ENCODE measurements at regions not wholly inside any gene's neighbourhood (a gene's known extent, or its start where the extent isn't known, plus 50 kb on each side); places are given as distances from the start of the nearest gene placed in this dataset.

DNA sequence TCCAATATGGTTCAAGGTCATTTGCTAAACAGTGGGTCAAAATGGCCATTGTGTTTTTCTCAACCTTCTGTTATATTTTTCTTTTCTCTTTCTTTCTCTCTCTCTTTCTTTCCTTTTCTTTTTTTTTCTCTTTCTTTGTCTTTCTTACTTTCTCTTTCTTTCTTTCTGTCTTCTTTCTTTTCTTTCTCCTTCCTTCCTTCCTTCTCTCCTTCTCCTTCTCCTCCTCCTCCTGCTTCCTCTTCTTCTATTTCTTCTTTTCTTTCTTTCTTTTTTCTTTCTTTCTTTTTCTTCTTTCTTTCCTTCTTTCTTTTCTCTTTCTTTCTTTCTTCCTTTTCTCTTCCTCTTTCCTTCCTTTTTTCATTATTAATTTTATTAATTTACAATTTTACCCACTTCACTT, 619.5 kb downstream of the IRX1 start:
- no peak for DNase-seq (ENCODE audit: low read depth in 2 of 2, low spot score in 1 of 2)

DNA sequence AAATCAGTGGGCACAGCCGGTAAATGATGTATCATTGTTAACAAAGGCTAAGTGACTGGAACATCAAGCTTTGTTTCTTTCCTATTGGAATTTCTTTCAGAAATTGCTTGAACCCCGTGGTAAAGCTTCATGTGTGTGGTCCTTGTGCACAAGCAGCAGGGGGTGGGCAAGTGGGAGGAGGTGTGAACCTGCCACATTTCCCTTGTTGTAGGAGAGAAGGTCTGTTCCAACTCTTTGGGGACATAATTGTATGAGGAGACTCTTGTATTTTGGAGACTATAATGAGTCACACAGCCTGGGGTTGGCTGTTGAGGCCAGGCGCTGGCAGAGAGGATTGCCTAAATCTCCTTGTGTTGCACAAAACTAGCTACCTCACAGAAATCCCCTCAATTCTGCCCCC, 620.5 kb downstream of the IRX1 start:
- no peak for DNase-seq (ENCODE audit: low read depth in 2 of 2, low spot score in 1 of 2)

DNA sequence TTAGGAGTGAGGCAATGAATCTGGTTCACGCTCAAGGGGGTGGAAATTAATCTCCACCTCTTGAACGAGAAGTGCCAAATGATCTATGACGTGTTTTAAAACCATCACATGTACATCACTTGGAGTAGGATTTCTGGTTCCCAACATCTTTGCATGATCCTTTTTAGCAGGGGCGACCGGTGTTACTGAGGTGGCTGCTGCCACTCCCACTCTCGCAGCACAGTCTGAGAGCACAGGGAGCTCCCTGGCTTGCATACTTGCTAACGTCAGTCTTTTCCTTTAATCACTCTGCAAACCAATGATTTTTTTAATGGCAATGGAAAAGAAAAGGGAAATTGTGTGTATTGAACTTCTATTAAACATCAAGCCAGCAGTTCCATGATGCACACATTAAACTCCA, 624.4 kb downstream of the IRX1 start:
- DNase-seq (ENCODE audit: low read depth in 2 of 2, low spot score in 1 of 2) = no peak

DNA sequence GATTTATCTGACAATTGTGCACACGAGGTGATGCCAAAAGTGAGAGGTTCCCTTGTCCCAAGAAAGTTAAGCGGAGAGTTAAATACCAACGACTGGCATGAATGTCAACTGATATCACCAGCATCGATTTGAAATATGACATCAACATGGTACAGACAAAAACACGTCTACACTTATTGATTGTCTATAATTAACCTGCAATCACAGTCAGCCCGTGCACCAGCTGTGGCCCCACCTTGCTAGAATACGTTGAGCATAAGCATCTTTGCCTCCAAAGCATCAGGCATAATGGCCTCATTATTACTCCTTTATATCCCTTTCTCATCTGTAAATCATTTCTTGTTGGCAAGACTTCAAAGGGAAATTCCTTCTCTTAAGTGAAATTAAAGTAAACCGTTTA, 625.4 kb downstream of the IRX1 start:
- no peak for DNase-seq (ENCODE audit: low read depth in 2 of 2, low spot score in 1 of 2)

DNA sequence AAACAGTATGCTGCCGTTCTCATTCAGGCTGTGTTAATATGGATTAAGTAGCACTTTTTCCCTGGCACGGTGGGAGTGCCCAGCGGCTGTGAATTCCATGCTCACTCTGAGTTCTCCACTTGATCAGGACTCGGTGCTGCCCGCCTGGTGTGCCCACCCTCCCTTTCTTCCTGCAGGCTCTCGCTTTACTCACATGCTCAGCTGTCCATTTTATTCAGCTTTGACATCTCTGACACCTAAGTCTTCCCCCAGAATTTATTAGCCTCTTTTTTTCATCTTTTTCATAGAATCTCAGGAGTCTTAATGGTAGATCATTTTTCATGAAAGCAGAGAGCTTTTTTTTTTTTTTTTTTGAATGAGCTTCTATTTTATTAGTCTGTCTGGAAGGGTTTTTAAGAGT, 626.5 kb downstream of the IRX1 start:
- no peak for DNase-seq (ENCODE audit: low read depth in 2 of 2, low spot score in 1 of 2)

DNA sequence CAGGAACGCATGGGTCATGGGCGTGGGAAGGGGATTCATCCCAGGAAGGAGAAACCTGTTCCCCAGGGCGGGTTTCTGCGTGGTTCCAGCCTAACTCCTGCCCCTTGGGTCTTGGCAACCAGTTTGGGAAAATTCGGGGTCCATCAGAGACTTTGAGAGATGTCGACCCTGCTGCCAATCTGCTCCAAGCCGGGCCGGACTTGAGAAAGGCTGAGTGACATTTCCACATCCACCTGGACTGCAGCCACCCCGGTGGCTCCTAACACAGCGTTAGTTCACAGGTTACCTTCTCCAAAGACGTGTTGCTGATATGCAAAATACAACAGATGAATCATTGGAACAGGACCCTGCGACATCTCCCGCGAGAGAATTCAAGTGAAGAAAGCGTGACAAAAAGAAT, 627.2 kb downstream of the IRX1 start:
- DNase-seq (ENCODE audit: low read depth in 2 of 2, low spot score in 1 of 2) = no peak

DNA sequence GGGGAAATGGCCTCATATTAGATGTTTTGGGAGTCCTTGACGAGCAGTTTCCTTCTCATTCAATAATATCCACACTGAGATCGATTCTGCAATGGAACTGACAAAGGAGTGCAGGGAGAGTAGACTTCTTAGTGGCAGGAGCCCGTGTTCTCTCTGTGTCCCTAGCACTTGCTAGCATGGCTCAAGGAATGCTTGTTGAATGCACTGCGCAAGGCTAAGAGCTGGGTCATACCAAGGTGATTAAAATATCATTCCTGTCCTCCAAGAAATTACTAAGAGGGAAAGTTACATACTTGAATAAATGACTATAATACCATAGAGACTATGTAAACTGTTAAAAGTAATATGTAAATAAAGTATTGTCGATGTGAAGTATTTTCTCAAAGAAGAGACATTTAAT, 630.1 kb downstream of the IRX1 start:
- DNase-seq (ENCODE audit: low read depth in 2 of 2, low spot score in 1 of 2) = no peak

DNA sequence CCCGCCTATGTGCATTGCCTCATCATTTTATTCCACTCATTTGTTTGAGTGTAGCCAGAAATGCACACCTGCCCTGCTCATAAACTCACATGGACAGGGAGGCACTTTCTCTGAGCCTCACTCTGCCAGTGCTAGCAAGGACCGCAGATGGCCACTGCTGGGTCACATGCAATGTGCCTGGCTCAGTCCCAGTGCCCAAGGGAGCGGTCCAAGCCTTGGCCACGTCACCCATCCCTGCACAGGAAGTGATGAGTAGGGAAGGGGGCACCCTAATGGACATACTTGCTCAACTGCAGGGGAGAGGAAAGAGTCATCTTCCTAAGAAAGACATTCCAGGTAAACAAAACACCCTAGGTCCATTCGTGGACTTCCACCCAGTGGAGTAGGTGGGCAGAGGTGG, 630.9 kb downstream of the IRX1 start:
- DNase-seq (ENCODE audit: low read depth in 2 of 2, low spot score in 1 of 2) = no peak

DNA sequence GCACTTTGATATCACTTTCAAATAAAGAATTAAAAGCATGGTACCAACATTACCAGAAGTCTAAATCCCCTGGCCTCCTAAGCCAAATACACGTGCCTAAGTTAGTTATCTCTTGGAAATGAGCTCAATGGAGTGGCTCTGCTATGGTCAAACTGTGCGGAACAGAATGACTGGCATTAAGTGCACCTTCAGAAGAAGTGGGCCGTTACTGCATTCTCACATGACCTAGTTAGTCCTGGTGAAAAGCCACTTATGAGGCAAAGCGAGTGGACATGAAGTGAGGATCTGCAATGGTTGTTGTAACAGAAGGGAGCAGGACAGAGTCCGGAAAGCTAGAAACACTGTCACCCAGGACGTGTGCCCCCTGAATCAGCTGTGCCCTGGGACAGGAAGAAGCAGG, 633.1 kb downstream of the IRX1 start:
- no peak for DNase-seq (ENCODE audit: low read depth in 2 of 2, low spot score in 1 of 2)

DNA sequence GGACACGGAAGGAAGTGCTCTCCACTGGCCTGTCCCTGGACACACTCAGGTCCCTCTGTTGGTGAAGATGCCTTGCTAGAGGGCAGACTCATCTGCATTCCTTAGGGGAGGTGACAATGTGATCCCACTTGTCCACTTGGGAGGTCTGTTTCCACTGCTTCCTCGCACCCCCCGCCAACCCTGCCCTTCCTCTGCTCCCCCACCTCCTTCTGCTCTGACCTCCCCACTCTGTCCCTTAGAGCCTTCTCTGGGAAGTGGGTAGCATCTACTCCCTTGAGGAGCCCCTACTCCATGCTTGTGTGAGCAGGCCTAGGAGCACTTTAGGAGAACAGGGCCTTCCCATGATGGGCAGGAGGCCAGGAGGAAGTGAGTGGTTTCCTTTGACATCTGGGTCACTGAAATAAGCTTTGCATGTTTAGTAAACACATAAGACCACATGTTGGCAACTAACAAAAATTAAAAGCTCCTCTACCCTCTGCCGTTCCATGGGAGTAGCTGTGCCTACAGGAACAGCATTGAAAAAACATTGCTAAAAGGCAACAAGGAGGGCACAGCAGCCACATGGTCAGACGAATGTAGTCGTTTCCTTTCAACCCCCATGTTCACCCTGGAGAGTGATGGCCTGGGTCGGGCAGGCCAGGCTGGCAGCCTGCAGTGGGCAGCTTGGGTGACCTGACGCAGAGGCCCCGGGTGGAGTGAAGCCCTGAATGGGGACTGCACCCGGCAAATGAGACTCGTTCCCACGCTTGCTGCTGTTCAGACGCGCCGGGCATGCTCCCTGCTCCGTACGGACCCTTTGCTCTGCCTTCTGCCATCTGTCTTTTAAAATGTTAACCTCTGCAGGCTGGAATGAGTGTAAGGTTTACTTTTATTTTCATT, 634.0 kb downstream of the IRX1 start:
- DNase-seq (ENCODE audit: low read depth in 2 of 2, low spot score in 1 of 2) = no peak

DNA sequence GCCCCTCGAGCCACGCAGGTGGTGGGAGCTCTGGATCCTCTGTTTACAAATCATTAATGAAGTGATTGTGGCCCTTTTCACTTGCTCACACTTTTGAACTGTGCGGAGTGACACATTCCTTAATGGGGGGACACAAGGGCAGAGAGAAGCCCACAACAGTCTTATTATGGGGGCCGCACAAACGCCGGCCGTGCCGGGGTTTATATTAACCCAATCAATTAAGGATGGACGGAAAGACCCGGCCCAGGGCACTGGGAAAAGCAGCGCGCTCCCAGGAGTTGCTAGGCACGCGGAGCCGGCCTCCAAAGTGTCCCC, 634.8 kb downstream of the IRX1 start:
- DNase-seq (ENCODE audit: low read depth in 2 of 2, low spot score in 1 of 2) = no peak

DNA sequence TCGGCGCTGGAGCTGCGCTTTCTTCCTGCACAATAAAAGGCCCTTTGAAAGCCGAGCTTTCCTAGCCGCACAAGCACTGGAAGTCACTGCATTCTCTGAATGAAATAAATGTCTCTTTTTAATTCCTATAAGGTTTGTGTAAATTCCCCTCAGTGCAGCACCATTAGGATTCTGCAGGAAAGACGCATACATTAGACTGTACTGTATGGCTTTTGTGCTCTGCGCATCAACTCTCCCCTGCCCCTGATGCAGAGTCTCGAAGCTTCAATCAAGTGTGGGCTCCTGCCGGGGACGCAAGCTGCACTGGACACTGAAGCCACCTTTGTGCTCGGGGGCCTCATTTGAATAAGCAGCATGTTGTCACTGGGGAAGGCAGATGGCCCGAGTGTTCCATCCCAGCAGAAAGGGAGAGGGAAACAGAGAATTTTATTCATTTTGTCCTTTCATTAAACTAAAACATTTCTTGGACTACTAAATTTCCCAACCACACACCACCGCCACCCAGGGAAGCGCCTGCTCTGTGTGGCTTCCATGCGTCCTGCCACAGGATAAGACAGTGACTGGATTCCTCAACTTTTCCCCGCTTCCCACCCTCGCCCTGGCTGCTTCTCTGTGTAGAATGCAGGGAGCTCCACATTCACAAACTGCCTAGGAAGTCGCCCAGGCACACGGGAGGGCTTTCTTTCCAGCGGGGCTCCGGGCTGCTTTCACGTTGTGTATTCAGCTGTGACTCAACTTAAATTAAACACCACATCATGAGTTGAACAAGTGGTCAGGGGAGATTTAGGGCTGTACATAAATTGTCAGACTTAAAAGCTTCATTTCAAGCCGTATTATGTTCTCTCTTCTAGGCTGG, 635.4 kb downstream of the IRX1 start:
- no peak for DNase-seq (ENCODE audit: low read depth in 2 of 2, low spot score in 1 of 2)

DNA sequence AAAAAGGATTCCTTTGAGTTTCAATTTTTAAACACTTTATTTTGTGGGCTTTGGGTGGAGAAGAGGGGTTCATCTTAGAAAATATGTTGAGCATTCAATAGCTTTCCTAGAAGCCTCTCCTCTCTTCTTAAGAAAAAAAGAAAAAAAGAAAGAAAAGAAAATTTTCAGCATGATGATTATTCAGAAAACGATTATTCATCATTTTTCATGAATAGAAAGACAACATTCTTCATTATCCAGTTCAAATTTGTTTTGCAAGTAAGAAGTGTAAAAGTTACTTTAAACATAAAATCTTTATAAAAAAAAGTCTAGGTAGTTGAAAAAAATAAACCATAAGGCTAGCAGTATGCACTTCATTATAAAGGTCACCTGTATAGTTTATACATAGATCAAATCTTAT, 636.5 kb downstream of the IRX1 start:
- no peak for DNase-seq (ENCODE audit: low read depth in 2 of 2, low spot score in 1 of 2)

DNA sequence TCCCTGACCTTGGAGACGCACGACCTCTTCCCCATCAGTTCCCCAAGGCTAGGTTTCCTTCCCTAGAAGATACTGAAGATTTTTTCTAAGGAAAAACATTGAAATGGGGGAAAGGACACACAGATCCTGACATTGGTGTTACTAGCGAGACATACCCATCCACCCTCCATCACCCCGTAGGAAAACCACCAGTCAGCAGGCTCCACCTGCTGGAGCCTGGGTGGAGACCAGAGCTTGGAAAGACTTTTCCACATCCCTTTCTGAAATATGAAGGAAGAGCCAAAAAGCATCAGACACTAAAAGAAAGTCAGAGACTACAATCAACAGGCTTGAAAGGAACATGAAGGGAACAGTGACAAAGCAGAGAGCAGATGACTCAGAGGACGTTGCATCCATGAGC, 638.0 kb downstream of the IRX1 start:
- DNase-seq (ENCODE audit: low read depth in 2 of 2, low spot score in 1 of 2) = no peak

DNA sequence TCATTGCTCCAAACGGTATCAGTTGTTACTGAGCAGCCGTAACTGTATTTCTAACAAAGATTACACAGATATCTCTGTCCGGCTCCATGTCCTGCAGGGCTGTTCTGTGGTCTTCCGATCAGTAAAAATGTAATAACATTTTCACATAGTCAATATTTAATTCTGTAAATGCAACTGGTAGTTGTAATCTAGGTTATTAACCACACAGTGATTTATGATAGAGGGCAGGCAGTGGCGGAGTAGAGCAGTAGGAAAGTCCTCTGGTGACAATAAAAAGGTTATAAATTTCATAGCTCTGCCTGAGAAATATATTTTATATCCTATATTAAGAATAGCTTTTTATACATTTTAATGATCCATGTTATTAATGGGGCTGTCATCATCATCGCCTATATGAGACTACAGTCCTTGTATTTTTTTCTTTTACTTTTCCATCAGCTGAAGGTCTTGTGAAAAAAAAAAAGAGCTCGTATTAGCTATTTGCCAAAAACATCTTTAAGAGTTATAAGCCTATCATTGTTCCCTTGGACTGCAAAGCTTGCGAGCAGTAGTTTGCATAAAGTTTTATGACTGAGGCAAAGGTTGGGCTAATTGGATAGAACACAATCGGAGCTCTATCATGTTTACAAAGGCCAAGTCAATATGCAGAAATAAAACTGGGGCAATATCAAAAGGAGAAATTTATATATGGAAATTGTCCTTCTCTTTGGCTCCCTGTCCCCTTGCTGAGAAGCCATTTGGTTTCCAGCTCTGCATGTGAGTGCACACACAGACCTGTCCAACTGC, 648.0 kb downstream of the IRX1 start:
- DNase-seq (ENCODE audit: low read depth in 2 of 2, low spot score in 1 of 2) = no peak

DNA sequence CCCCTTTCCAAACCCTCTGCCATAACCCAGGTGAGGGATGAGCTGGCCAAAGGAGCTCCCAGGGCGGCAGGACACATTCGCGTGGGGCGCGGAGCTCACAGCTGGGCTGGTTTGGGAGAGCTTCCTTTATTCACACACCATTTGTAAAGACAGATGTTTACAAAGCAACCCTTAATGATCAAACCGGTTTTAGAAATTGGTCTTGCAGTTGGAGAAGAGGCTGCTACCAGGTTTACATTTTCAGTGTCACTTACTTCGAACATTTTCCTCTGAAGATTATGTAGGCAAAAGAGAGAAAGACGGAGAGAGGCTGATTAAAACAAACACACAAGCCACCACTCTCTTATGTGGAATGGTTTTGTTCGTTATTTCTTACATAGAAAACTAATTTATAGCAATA, 648.7 kb downstream of the IRX1 start:
- DNase-seq (ENCODE audit: low read depth in 2 of 2, low spot score in 1 of 2) = no peak

DNA sequence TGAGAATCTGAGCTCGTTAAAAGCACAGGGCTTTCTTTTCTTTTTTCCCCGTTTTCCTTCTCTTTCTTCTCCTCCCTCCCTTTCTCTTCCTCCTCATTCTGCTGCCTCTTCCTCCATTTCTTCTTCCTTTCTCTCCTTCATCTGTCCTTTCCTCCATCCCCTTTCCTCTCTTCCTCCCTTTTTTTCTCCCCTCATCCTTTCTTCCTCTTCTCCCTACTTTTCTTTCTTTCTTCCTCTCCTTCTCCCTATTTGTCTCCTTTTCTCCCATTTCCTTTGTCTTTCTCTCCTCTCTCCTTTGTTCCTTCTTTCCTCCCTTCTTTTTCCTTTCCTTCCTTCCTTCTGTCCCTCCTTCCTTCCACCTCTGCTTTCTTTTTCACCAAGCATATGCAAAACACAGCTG, 649.4 kb downstream of the IRX1 start:
- no peak for DNase-seq (ENCODE audit: low read depth in 2 of 2, low spot score in 1 of 2)

DNA sequence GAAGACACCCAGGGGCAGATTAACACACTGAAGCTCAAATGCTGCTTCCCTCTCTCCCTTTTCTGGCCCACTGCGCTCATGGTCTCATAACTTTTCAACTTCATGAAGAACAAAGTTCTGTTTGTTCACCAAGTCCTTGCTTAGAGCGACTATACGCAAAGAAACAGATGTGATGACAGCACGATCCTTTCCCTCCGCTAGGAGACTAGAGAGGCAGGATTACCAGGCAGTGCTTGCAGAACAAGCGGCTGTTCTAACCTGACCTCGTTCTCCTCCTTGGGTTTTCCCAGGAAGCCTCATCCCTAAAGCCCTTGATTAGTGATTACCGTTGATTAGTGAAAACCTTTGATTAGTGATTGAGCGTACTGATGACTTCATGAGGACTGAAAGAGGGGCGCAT, 649.9 kb downstream of the IRX1 start:
- no peak for DNase-seq (ENCODE audit: low read depth in 2 of 2, low spot score in 1 of 2)

DNA sequence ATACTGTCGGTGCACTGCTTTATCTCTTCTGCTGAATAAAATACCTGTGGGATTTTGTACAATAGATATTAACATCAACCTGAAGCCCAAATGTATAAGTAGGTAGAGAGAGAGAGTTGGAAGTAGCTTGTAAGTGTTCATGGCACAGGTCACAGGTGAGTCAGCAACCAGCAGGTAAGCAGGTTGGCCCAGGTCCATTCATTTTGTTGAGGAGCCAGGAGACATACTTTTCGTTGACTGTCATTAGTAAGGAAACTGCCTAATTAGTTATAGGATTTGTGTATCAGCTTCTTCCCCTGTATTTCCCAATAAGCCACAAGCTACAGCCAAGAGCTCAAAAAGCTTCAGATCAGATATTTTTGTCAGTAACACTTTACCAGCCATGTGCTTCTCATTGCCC, 650.8 kb downstream of the IRX1 start:
- no peak for DNase-seq (ENCODE audit: low read depth in 2 of 2, low spot score in 1 of 2)

DNA sequence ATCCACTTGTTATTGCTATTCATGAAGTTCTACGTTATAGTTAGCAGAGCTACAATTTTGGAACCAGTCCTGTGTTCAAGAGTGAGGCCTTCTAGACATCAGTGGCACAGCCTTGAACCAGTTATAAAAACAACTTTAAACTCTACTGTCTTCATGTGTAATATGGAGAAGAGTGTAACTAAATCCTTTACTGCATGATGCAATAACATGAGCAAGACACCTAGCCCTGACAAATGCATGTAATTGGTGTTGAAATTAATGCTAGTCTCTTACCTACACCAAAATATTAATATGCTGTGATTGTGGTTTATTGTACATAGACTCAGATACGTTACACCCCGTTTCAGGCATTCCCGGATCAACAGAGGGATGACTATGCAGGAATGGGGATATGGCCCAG, 654.6 kb downstream of the IRX1 start:
- no peak for DNase-seq (ENCODE audit: low read depth in 2 of 2, low spot score in 1 of 2)

DNA sequence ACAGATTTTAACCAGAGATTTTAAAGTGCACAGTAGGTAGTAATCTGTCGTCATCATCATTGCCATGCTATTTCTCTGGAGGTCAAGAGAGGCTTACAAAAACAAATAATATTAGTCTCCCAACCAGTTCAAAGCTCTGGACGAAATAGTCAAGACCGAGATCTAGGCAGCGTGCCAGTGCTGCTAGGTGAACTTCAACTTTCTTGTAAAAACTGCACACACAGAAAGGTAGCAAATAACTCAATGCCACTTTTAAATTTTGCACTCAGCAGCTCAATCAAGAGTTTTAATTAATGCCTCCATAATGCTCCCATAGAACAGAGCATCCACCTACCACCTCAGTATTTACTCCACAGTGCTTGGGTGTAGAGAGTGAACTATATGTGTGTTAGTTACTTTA, 656.8 kb downstream of the IRX1 start:
- DNase-seq (ENCODE audit: low read depth in 2 of 2, low spot score in 1 of 2) = no peak

DNA sequence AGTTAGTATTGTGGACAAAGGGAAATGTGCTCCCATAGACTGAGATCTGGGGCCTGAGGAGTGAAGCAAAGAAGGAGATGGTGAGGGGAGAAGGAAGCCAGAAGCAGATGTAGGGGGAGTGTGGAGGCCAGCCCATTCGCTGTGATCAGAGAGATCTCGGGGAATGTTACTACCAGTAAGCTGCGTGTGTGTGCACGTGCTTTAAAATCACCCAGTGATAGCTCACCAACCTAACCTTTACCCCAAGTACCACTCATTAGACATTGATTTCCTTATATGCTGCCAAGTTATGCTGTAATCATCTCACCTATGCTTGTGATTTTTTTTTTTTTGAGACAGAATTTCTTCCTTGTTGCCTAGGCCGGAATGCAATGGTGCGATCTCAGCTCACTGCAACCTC, 659.1 kb downstream of the IRX1 start:
- DNase-seq (ENCODE audit: low read depth in 2 of 2, low spot score in 1 of 2) = no peak

Data from stimulated activated CD8-positive, alpha-beta memory T cell treated with anti-CD3 and anti-CD28 coated beads, Interleukin-4, amount 100 ng/mL, for 4 hours (primary cell).